HUES64 (cell line): ENCODE measurements at regions not wholly inside any gene's neighbourhood (a gene's known extent, or its start where the extent isn't known, plus 50 kb on each side); places are given as distances from the start of the nearest gene placed in this dataset.

Source experiments
- H3K27ac ChIP-seq: 2 replicates; pipeline ENCODE4 v1.7.0; 2013; ENCODE audit warnings: low read depth, low read length, inconsistent platforms
- H3K27me3 ChIP-seq: 2 replicates; pipeline ENCODE4 v1.6.1; 2013; ENCODE audit warnings: mild to moderate bottlenecking, low read length; ENCODE audit not compliant: insufficient read depth
- H3K36me3 ChIP-seq: 2 replicates; pipeline ENCODE4 v1.6.1; 2013; ENCODE audit warnings: mild to moderate bottlenecking, low read length; ENCODE audit not compliant: insufficient read depth
- H3K4me1 ChIP-seq: 2 replicates; pipeline ENCODE4 v1.6.1; 2013; ENCODE audit warnings: mild to moderate bottlenecking, low read length, moderate library complexity; ENCODE audit not compliant: insufficient read depth
- H3K4me3 ChIP-seq: 2 replicates; pipeline ENCODE4 v1.5.1; 2013; ENCODE audit warnings: mild to moderate bottlenecking, low read length, moderate library complexity
- H3K9ac ChIP-seq: 2 replicates; pipeline ENCODE4 v1.6.1; 2013; ENCODE audit warnings: mild to moderate bottlenecking, low read depth, low read length
- H3K9me3 ChIP-seq: 2 replicates; pipeline ENCODE4 v1.6.1; 2013; ENCODE audit warnings: low read depth, low read length; ENCODE audit not compliant: insufficient read depth
- WGBS: fragments of 150-250, 120-280 bp; methylation state at CpG from one replicate; pipeline ENCODE4 v1.1.7; 2013; ENCODE audit warnings: missing lambda C conversion rate; 5-methylcytosine and 5-hydroxymethylcytosine counted together

- H3K4me1 ChIP-seq, result no peaks in the 10 kb centered on the region
- H3K4me3 ChIP-seq, result no peak overlapping the region
- H3K27ac ChIP-seq, result no peak overlapping the region
- H3K27me3 ChIP-seq, result no peaks in the 10 kb centered on the region
- no peak overlapping the region for H3K9ac ChIP-seq
- WGBS, result 95% methylated on average over 5 of the region's 5 CpGs
- no peaks in the 10 kb centered on the region for H3K36me3 ChIP-seq
- H3K9me3 ChIP-seq, result no peaks in the 10 kb centered on the region
Measured at GRCh38 chr1:59039551-59039950, 255.7 kb upstream of the JUN start.

GRCh38 chr1:59040486-59040885 lies 256.4 kb upstream of the FGGY start:
- Histone ChIP-seq H3K27me3 (no peaks in the 10 kb centered on the region), H3K9ac (no peak overlapping the region), H3K36me3 (no peaks in the 10 kb centered on the region), H3K4me1 (no peaks in the 10 kb centered on the region), H3K27ac (no peak overlapping the region), H3K4me3 (no peak overlapping the region), H3K9me3 (no peaks in the 10 kb centered on the region)
- 100% methylated on average over 1 of the region's 2 CpGs for WGBS

DNA sequence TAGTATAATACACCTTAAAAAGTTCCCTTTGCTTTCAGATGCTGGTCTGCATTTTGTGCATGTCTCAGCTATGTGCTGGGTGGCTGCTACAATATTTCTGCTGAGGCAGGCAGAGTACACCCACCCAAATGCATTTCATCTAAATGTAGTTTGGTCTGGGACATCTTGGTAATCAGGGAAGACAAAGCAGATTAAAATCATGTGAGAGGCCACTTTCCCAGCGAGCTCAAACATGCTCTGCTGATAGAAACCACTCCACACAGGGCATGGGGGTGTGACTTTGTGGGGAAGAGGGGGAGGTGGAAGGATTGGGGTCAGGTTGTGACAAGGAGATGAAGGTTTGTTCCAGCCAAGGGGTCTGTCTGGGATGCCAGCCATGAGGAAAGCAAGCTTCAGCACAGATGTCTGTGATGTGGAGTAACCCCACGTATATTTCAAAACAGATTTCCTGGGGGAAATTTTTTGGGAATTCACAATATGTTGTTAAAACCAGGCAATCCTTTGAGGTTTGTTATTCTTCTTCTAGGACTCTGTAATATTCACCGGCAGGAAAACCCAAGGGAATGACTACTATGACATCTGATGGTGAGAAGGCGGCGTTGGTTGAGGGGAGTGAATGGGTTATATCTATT lies 255.1 kb upstream of the FGGY start:
- no peaks in the 10 kb centered on the region for H3K4me1 ChIP-seq
- H3K27me3 ChIP-seq, result no peaks in the 10 kb centered on the region
- no peak overlapping the region for H3K27ac ChIP-seq
- H3K9me3 ChIP-seq, result no peaks in the 10 kb centered on the region
- H3K4me3 ChIP-seq, result no peak overlapping the region
- H3K36me3 ChIP-seq, result no peaks in the 10 kb centered on the region
- H3K9ac ChIP-seq, result no peak overlapping the region
- 96% methylated on average over 5 of the region's 5 CpGs for WGBS

- Histone ChIP-seq H3K27ac (no peak overlapping the region), H3K9me3 (no peaks in the 10 kb centered on the region), H3K36me3 (no peaks in the 10 kb centered on the region), H3K4me3 (no peak overlapping the region), H3K27me3 (no peaks in the 10 kb centered on the region), H3K4me1 (no peaks in the 10 kb centered on the region), H3K9ac (no peak overlapping the region)
- WGBS, result 85% methylated on average over 4 of the region's 4 CpGs
Measured at GRCh38 chr1:59043796-59044195, 253.1 kb upstream of the FGGY start.

DNA sequence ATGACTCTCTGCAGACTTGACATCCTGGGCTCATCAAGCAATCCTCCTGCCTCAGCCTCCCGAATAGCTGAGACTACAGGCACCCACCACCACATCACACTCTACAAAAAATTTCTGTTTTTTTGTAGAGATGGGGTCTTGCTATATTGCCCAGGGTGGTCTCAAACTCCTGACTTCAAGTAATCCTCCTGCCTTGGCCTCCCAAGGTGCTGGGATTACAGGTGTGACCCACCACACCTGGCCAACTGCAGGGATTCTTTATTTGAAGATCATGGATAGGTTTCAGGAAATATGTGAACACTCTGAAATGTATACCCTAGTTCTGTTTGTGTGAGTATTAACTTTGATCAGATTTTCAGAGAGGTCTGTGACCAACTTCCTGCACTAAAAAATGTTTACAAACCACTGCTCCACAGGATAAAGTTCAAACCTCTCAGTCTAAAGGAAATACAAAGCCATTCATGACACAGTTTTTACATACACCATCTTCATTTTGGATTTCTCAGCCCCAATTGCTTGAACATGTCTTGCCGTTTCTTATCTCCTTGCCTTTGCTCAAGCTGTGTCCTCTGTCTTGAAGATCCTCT lies 252.3 kb upstream of the FGGY start:
- Histone ChIP-seq H3K9me3 (no peaks in the 10 kb centered on the region), H3K4me1 (no peaks in the 10 kb centered on the region), H3K27ac (no peak overlapping the region), H3K9ac (no peak overlapping the region), H3K36me3 (no peaks in the 10 kb centered on the region), H3K27me3 (no peaks in the 10 kb centered on the region), H3K4me3 (no peak overlapping the region)
- WGBS, result 93% methylated on average over 2 of the region's 2 CpGs

GRCh38 chr1:59045137-59045536 lies 251.8 kb upstream of the FGGY start:
- 94% methylated on average over 3 of the region's 3 CpGs for WGBS
- H3K27ac ChIP-seq, result no peak overlapping the region
- no peaks in the 10 kb centered on the region for H3K36me3 ChIP-seq
- no peak overlapping the region for H3K4me3 ChIP-seq
- H3K27me3 ChIP-seq, result no peaks in the 10 kb centered on the region
- no peaks in the 10 kb centered on the region for H3K9me3 ChIP-seq
- H3K9ac ChIP-seq, result no peak overlapping the region
- H3K4me1 ChIP-seq, result no peaks in the 10 kb centered on the region

- 94% methylated on average over 5 of the region's 5 CpGs for WGBS
- no peaks in the 10 kb centered on the region for H3K27me3 ChIP-seq
- H3K9me3 ChIP-seq, result no peaks in the 10 kb centered on the region
- no peaks in the 10 kb centered on the region for H3K36me3 ChIP-seq
- no peak overlapping the region for H3K4me3 ChIP-seq
- no peaks in the 10 kb centered on the region for H3K4me1 ChIP-seq
- no peak overlapping the region for H3K27ac ChIP-seq
- no peak overlapping the region for H3K9ac ChIP-seq
Measured at GRCh38 chr1:59045636-59046035, 251.3 kb upstream of the FGGY start.

DNA sequence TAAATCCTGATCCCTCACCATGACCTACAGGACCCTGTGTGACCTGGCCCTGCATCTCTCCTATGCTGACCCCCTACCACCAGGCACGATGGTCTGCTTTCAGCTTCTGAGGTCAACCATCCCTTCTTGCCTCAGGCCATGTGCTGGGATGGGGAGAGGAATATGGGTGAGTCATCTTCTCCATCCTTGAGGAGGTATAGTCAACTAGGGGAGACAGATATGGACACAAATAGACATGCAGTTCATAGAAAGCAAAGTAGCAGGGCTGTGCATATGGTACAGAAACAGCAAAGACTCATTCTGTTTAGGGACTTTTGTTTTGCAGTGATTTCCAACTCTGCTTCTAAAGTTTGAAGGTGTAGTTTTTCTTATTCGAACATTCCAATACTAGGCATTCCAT lies 250.8 kb upstream of the FGGY start:
- Histone ChIP-seq H3K27ac (no peak overlapping the region), H3K4me3 (no peak overlapping the region), H3K36me3 (no peaks in the 10 kb centered on the region), H3K4me1 (no peaks in the 10 kb centered on the region), H3K27me3 (no peaks in the 10 kb centered on the region), H3K9ac (no peak overlapping the region), H3K9me3 (no peaks in the 10 kb centered on the region)
- WGBS, result 83% methylated on average over 2 of the region's 2 CpGs

- H3K4me1 ChIP-seq, result no peaks in the 10 kb centered on the region
- H3K9ac ChIP-seq, result no peak overlapping the region
- no peaks in the 10 kb centered on the region for H3K36me3 ChIP-seq
- 69% methylated on average over 2 of the region's 2 CpGs for WGBS
- H3K27me3 ChIP-seq, result no peaks in the 10 kb centered on the region
- H3K4me3 ChIP-seq, result no peak overlapping the region
- no peaks in the 10 kb centered on the region for H3K9me3 ChIP-seq
- no peak overlapping the region for H3K27ac ChIP-seq
Measured at GRCh38 chr1:59046730-59047157, 250.2 kb upstream of the FGGY start.

- 45% methylated on average over 2 of the region's 4 CpGs for WGBS
- H3K4me3 ChIP-seq, result no peak overlapping the region
- no peak overlapping the region for H3K27ac ChIP-seq
- no peaks in the 10 kb centered on the region for H3K9me3 ChIP-seq
- no peak overlapping the region for H3K9ac ChIP-seq
- no peaks in the 10 kb centered on the region for H3K36me3 ChIP-seq
- no peaks in the 10 kb centered on the region for H3K27me3 ChIP-seq
- H3K4me1 ChIP-seq, result no peaks in the 10 kb centered on the region; the same call in 1 of the 2 replicates
Measured at GRCh38 chr1:59051007-59051406, 245.9 kb upstream of the FGGY start.

DNA sequence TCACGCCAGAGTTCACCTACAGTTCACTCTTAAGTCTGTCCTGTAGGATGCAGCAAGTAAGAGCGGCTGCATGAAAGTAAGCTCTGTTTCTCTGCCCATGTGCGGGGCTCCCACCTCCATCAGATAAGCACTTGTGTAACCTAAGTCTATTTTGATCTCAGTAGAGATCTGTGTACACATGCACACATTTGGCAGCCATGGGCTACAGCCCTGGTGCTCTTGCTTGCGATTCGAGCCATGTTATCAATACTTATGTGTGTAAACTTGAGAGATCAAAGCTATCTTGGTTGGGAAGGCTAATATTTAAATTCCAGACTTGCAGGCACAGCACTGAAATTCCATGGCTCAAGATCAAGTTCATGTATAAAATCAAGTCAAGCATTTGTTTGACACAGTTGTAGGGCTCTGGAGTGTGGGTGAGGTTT lies 244.7 kb upstream of the FGGY start:
- Histone ChIP-seq H3K4me1 (peaks cover 6% of the 10 kb centered on the region), H3K27me3 (no peaks in the 10 kb centered on the region), H3K9ac (no peak overlapping the region), H3K9me3 (no peaks in the 10 kb centered on the region), H3K36me3 (no peaks in the 10 kb centered on the region), H3K4me3 (no peak overlapping the region), H3K27ac (no peak overlapping the region)
- 92% methylated on average over 5 of the region's 5 CpGs for WGBS

GRCh38 chr1:59054172-59054571 lies 242.7 kb upstream of the FGGY start:
- WGBS, result 94% methylated on average over 1 of the region's 1 CpG

More at GRCh38 chr1:59054172-59054571, 242.7 kb upstream of the FGGY start:
- Histone ChIP-seq H3K9ac (no peak overlapping the region), H3K27me3 (no peaks in the 10 kb centered on the region), H3K9me3 (no peaks in the 10 kb centered on the region), H3K27ac (no peak overlapping the region), H3K4me3 (no peak overlapping the region), H3K4me1 (peaks cover 17% of the 10 kb centered on the region), H3K36me3 (no peaks in the 10 kb centered on the region)
